ENCODE measurements at regions not wholly inside any gene's neighbourhood (a gene's known extent, or its start where the extent isn't known, plus 50 kb on each side); places are given as distances from the start of the nearest gene placed in this dataset.
"Not testable (repeated sequence)": the region's sequence is repeated elsewhere in the genome, so short reads cannot be mapped to it uniquely, and the experiment has no call there.

DNA sequence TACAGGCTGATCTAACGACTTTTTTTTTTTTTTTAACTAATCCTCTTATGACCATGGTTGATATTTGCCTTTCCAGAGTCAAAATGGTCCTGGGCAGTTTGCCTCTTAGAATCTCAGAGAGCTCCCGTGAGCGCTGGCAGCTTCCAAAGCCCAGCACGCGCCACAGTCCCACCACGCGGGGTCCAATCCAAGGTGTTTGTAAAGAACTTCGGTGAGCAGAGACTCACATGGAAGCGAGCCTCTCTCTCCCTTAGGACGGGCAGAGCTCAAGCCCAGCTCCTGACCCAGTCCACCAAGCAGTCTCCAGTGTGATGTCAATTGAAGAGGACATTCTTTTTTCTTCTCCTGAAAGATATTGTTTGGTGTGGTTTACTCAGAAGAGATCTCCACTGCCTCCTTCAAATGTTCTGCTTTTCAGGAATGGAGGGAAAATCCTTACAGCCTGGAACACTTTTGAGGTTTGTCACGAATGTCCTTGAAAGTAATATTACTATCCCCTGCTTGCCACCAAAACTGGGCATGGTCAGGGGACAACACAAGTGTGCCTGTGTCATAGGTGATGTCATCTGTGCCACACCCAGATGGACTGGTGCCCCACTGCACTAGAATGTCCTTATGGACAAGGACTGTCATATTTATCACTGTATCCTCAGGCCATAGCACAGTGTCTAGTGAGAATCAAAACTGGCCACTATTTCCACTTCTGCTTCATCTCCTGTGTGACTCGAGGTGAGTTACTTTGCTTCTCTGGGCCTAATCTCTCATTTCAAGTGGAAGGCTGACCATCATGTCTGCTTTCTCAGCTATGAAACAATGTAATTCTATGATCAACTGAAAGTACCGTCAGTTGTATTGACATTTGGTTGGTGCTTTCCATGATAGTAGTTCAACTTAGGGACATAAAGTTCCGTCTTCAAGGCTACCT, 97.4 kb upstream of the EDEM3 start:
- DNase-seq = no peak

- DNase-seq = no peak
Measured at GRCh38 chr1:184843732-184844495, 89.3 kb upstream of the EDEM3 start.

GRCh38 chr1:184840596-184840995, 85.9 kb upstream of the EDEM3 start:
- no peak for DNase-seq

DNA sequence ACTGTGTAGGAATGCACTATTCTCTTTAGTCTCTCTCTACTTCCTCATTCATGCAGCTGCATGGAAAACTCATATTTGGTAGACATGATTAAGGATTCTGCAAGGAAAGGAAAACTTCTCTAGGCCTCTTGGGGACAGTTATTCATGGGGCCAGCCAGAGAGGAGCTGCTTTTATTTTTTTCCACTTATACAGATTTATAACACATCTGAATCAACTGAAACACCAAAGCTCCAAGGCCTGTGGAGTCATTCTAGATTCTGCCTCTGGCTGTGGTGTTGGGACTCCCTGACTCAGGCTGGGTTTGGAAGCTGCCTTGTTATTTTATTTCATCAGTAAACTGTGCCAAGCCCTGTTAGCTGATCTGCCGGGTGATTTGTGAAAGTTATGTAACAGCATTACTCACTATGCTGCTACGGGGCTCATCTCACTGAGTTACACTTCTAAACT, 83.9 kb upstream of the EDEM3 start:
- no peak for DNase-seq

- DNase-seq = no peak
Measured at GRCh38 chr1:184836934-184837895, 82.6 kb upstream of the EDEM3 start.

DNA sequence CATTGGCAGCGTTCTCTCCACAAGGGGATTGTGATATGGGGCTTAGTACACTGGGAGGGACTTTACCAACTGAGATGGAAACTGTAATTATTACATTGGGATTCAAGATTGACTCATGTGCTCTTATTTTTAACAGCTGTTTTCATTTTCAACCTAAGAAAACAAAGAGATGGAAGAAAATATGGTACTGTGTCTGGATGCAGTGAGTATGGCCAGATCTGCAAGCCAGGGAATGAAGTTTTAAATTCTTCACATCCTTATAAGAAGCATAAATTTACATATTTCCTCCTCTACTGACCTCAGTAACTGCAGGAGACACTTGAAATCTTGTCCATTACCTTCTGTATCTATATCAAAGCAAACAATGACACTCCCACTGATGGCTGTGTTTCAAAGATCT, 81.5 kb upstream of the EDEM3 start:
- DNase-seq = no peak

GRCh38 chr1:184833994-184834393, 79.3 kb upstream of the EDEM3 start:
- not testable (repeated sequence) for DNase-seq

GRCh38 chr1:184832517-184832916, 77.9 kb upstream of the EDEM3 start:
- DNase-seq = no peak

DNA sequence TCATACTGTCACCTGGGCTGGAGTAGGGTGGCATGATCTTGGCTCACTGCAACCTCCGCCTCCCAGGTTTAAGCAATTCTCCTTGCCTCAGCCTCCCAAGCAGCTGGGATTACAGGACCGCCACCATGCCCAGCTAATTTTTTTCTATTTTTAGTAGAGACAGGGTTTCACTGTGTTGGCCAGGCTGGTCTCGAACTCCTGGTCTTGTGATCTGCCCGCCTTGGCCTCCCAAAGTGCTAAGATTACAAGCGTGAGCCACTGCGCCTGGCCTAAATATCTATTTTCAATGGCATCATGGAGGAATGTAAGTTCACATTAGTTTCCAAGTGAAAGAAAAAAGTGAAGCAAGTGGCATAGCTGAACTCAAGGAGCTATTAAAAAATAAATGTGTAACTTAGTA, 74.8 kb upstream of the EDEM3 start:
- DNase-seq = not testable (repeated sequence)

DNA sequence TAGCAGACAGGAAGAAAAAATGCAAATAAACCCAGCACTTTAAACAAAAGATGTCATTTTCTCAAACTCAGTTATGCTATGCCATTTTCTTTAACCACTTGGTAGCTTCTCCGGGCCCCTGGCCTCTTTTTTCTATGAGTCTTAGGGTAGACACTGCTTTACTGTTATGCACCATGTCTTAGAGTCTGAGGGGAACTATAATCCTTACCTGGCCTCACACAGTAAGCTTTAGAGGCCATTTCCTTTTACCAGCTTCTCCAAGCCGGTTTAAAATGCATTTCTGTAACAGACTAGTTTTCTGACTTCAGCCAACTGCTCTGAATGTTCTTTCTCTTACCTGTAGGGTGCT, 73.7 kb upstream of the EDEM3 start:
- no peak for DNase-seq

GRCh38 chr1:184827600-184828368, 73.1 kb upstream of the EDEM3 start:
- no peak for DNase-seq

- no peak for DNase-seq
Measured at GRCh38 chr1:184826001-184826400, 71.3 kb upstream of the EDEM3 start.

- DNase-seq = no peak
Measured at GRCh38 chr1:184825571-184825970, 70.9 kb upstream of the EDEM3 start.

DNA sequence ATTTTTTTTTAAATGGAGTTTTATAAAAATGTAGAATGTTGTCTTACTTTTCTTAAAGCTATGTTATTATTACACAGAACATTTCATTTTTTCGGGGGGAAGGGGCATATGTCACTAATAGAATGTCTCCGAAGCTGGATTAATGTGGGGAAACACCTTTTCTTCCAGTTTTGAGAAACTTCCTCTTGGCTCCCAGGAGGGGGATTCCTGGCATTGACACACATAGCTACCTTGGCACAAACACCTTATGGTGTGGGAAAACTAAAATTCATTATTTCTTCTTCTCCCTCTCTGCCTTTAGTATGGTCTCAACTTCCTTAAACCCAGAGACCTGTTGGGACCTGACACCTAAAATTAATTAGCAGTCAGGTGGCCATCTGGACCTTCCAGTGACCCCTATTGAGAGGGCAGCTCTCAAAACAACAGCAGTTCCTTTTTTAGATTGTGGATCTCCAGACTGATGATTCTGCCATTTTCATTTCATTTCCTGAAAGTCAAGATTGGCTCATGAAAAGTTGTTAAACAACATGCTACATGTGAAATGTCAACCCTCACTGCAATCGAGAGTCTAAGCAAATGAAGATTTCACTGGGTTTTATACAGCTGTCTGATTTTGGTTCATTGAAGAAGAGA, 70.1 kb upstream of the EDEM3 start:
- DNase-seq = no peak

- DNase-seq = no peak
Measured at GRCh38 chr1:184823080-184823479, 68.4 kb upstream of the EDEM3 start.

DNA sequence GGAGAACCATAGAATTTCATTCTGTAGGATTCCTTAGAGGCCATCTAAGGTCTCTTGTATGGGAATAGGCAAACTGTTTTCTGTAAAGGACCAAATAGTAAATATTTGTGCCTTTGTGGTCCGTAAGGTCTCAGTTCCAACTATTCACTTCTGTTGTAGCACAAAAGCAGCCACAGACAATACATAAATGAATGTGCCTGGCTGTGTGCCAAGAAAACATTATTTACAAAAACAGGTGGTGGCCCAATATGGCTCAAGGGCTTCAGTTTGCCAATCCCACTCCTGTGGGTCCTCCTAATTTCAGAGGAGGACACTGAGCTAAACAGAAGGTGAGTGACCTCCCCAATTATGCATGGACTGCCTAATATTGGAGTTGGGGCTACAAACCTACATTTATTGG, 67.6 kb upstream of the EDEM3 start:
- DNase-seq = no peak

- DNase-seq = no peak
Measured at GRCh38 chr1:184821658-184822057, 67.0 kb upstream of the EDEM3 start.

GRCh38 chr1:184820956-184821355, 66.3 kb upstream of the EDEM3 start:
- DNase-seq = no peak

- no peak for DNase-seq
Measured at GRCh38 chr1:184820218-184820750, 65.6 kb upstream of the EDEM3 start.

- no peak for DNase-seq
Measured at GRCh38 chr1:184818646-184819045, 64.0 kb upstream of the EDEM3 start.

- not testable (repeated sequence) for DNase-seq
Measured at GRCh38 chr1:184817003-184817402, 62.3 kb upstream of the EDEM3 start.

Measured in SHP77 (cell line).